Neural cell (in vitro differentiated cells): ENCODE measurements at regions not wholly inside any gene's neighbourhood (a gene's known extent, or its start where the extent isn't known, plus 50 kb on each side); places are given as distances from the start of the nearest gene placed in this dataset.

ENCODE experiments used
- H2AFZ ChIP-seq: fragments of 200-600, 300-800 bp; sonication (generic), shearing (Covaris generic); 2 replicates; pipeline ENCODE4 v1.6.0; 2014; ENCODE audit warnings: low read depth, mild to moderate bottlenecking, antibody characterized with exemption, low read length, moderate library complexity
- H3F3A ChIP-seq: fragments of 200-600 bp; shearing (Covaris generic); 2 replicates; pipeline ENCODE4 v1.6.1; 2016; ENCODE audit warnings: mild to moderate bottlenecking, moderate library complexity, mixed read lengths, antibody characterized with exemption, low read length; ENCODE audit not compliant: insufficient read depth, poor library complexity, severe bottlenecking
- H3K27ac ChIP-seq: fragments of 200-600, 300-800 bp; sonication (generic), shearing (Covaris generic); 2 replicates; pipeline ENCODE4 v1.5.1; 2014; ENCODE audit warnings: mild to moderate bottlenecking, low read length, moderate library complexity
- H3K27me3 ChIP-seq: fragments of 300-800, 200-600 bp; sonication (generic), shearing (Covaris generic); 2 replicates; pipeline ENCODE4 v1.6.0; 2014; ENCODE audit warnings: mild to moderate bottlenecking, low read depth, low read length, moderate library complexity; ENCODE audit not compliant: insufficient read depth
- H3K36me3 ChIP-seq: fragments of 300-800, 200-600 bp; sonication (generic), shearing (Covaris generic); 2 replicates; pipeline ENCODE4 v1.5.1; 2014; ENCODE audit warnings: mild to moderate bottlenecking, antibody characterized with exemption, low read length, moderate library complexity; ENCODE audit not compliant: insufficient read depth
- H3K4me2 ChIP-seq: fragments of 300-800, 200-600 bp; sonication (generic), shearing (Covaris generic); 2 replicates; pipeline ENCODE4 v1.6.0; 2014; ENCODE audit warnings: mild to moderate bottlenecking, low read length
- H3K4me3 ChIP-seq: fragments of 300-800, 200-600 bp; sonication (generic), shearing (Covaris generic); 2 replicates; pipeline ENCODE4 v1.5.1; 2014; ENCODE audit warnings: mild to moderate bottlenecking, low read length, moderate library complexity
- H3K79me2 ChIP-seq: fragments of 200-600 bp; shearing (Covaris generic); replicated peaks from 2 replicates; pipeline ENCODE4 v1.6.0; 2014; ENCODE audit warnings: mild to moderate bottlenecking, low read length, moderate library complexity; ENCODE audit not compliant: insufficient read depth
- H3K9ac ChIP-seq: fragments of 300-800, 200-600 bp; sonication (generic), shearing (Covaris generic); 2 replicates; pipeline ENCODE4 v1.6.1; 2016; ENCODE audit warnings: mild to moderate bottlenecking, low read length, mixed read lengths
- H3K9me2 ChIP-seq: fragments of 200-600 bp; shearing (Covaris generic); 2 replicates; pipeline ENCODE4 v1.6.1; 2016; ENCODE audit warnings: mild to moderate bottlenecking, low read length, mixed read lengths; ENCODE audit not compliant: insufficient read depth
- H3K9me3 ChIP-seq: fragments of 200-600, 300-800 bp; sonication (generic), shearing (Covaris generic); 2 replicates; pipeline ENCODE4 v1.6.1; 2016; ENCODE audit warnings: mild to moderate bottlenecking, mixed run types, low read length, moderate library complexity, mixed read lengths
- H4K20me1 ChIP-seq: fragments of 200-600 bp; shearing (Covaris generic); 2 replicates; pipeline ENCODE4 v1.6.1; 2016; ENCODE audit warnings: mild to moderate bottlenecking, mixed run types; ENCODE audit not compliant: insufficient read depth
- CTCF ChIP-seq: fragments of 450-650 bp; IDR thresholded peaks from 2 replicates; pipeline ENCODE4 v1.5.1; 2014; ENCODE audit warnings: antibody characterized with exemption, mild to moderate bottlenecking, moderate library complexity; ENCODE audit not compliant: poor library complexity, severe bottlenecking
- EP300 ChIP-seq: fragments of 450-650 bp; conservative IDR thresholded peaks from 2 replicates; pipeline ENCODE4 v1.6.1; 2014; ENCODE audit warnings: antibody characterized with exemption, mild to moderate bottlenecking, moderate library complexity; ENCODE audit not compliant: poor library complexity, severe bottlenecking
- EZH2 ChIP-seq: fragments of 200-600, 300-800 bp; shearing (Covaris generic), sonication (generic); IDR thresholded peaks from 2 replicates; pipeline ENCODE4 v1.6.1; 2014; ENCODE audit warnings: antibody characterized with exemption, low read length, borderline replicate concordance, mild to moderate bottlenecking; ENCODE audit not compliant: insufficient read depth, poor library complexity, severe bottlenecking
- MXI1 ChIP-seq: fragments of 450-650 bp; conservative IDR thresholded peaks from 2 replicates; pipeline ENCODE4 v1.6.1; 2014; ENCODE audit warnings: antibody characterized with exemption, mild to moderate bottlenecking; ENCODE audit not compliant: poor library complexity, severe bottlenecking
- POLR2AphosphoS5 ChIP-seq: IDR thresholded peaks from 2 replicates; pipeline ENCODE4 v1.6.1; 2012
- RAD21 ChIP-seq: fragments of 450-650 bp; conservative IDR thresholded peaks from 2 replicates; pipeline ENCODE4 v1.6.1; 2014; ENCODE audit warnings: antibody characterized with exemption, mild to moderate bottlenecking, moderate library complexity
- REST ChIP-seq: IDR thresholded peaks from 2 replicates; pipeline ENCODE4 v1.6.1; 2012; ENCODE audit warnings: borderline replicate concordance
- SMC3 ChIP-seq: fragments of 450-650 bp; conservative IDR thresholded peaks from 2 replicates; pipeline ENCODE4 v1.6.1; 2014; ENCODE audit warnings: antibody characterized with exemption, mild to moderate bottlenecking, moderate library complexity; ENCODE audit not compliant: poor library complexity
- TAF1 ChIP-seq: IDR thresholded peaks from 2 replicates; pipeline ENCODE4 v1.6.1; 2012; ENCODE audit warnings: low read depth

GRCh38 chr10:78812571-78813318, 256.0 kb upstream of the ZMIZ1 start:
- no peaks in the 10 kb centered on the region for H3K79me2 ChIP-seq
- no peak overlapping the region for H3K9ac ChIP-seq
- H3K9me2 ChIP-seq: no peaks in the 10 kb centered on the region
- no peak overlapping the region for H2AFZ ChIP-seq
- H3F3A ChIP-seq: no peaks in the 10 kb centered on the region
- H3K4me2 ChIP-seq: no peak overlapping the region
- H3K36me3 ChIP-seq: no peaks in the 10 kb centered on the region
- no peaks in the 10 kb centered on the region for H4K20me1 ChIP-seq
- no peak overlapping the region for H3K27ac ChIP-seq
- no peak for TF ChIP-seq POLR2AphosphoS5
- TF ChIP-seq EZH2: no peak
- TF ChIP-seq SMC3: no peak
- TF ChIP-seq REST: no peak
- TF ChIP-seq EP300: no peak
- TF ChIP-seq CTCF: no peak
- no peak for TF ChIP-seq MXI1
- TF ChIP-seq TAF1: no peak
- no peak for TF ChIP-seq RAD21
- H3K27me3 ChIP-seq: no peaks in the 10 kb centered on the region
- H3K9me3 ChIP-seq: no peaks in the 10 kb centered on the region
- H3K4me3 ChIP-seq: no peak overlapping the region

DNA sequence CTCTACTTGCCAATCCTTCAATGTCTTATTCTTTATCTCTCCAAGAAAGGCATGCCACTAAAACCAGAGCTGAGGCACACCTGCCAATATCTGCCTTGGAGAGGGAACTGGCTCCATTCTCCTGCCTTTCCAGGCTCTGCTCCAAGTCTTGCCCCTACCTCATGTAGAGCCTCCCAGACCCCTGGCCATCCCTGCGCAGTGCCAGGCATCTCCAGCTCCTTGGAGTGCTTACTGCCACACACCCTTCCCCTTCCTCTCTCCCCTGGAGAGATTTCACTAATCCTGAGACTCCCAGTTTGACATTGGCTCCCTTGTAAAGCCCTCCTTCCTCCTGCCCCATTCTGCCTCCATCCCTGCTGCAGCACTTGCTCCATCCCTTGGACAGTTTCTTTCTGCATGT, 255.2 kb upstream of the ZMIZ1 start:
- Histone ChIP-seq H3K4me3 (no peak overlapping the region), H3K9me3 (no peaks in the 10 kb centered on the region), H3K4me2 (no peak overlapping the region), H3K27ac (no peak overlapping the region), H3K79me2 (no peaks in the 10 kb centered on the region), H2AFZ (no peak overlapping the region), H3F3A (no peaks in the 10 kb centered on the region), H3K36me3 (no peaks in the 10 kb centered on the region), H4K20me1 (no peaks in the 10 kb centered on the region), H3K9me2 (no peaks in the 10 kb centered on the region), H3K27me3 (no peaks in the 10 kb centered on the region), H3K9ac (no peak overlapping the region)
- TF ChIP-seq TAF1 (no peak), MXI1 (no peak), EP300 (no peak), REST (no peak), POLR2AphosphoS5 (no peak), CTCF (no peak), EZH2 (no peak), RAD21 (no peak), SMC3 (no peak)
